GM18498 (cell line): ENCODE measurements at regions not wholly inside any gene's neighbourhood (a gene's known extent, or its start where the extent isn't known, plus 50 kb on each side); places are given as distances from the start of the nearest gene placed in this dataset.

ENCODE experiments used
- ATAC-seq: cut with Tn5 transposase; IDR thresholded peaks from one replicate; pipeline ENCODE4 v1.9.1; 2021; ENCODE audit warnings: mild to moderate bottlenecking, moderate library complexity; ENCODE audit not compliant: unreplicated experiment

DNA sequence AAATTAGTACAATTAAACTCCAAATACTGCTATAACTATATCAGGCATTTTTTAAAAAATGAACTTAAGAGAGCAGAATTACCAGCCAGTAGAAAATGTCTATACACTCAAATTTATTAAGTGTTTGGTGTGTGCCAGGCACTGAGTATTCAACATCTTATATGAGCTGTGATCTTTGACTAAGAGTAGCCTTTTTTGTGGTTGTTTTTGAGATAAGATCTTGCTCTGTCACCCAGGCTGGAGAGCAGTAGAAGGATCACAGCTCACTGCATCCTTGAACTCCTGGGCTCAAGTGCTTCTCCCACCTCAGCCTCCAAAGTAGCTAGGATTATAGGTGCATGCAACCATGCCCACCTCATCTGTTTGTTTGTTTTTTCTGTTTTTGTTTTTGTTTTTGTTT is 102.5 kb upstream of the CELF2 start:
- no peak for ATAC-seq

DNA sequence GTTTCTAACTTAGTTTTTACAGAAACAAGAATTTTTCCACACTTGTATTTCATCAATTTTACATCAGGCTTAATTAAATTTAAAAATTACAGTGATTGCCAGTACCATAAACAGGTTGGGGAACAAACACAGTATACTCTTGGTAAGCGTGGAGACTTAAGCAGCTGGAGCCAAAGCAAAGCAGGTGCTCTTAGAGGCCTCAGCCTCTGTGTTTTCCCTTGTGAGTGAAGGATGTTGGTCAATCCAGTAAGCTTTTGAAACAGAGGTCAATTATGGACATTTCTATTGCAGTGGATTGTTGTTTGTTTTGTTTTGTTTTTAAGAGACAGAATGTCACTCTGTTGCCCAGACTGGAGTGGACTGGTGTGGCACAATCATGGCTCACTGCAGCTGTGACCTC is 100.6 kb upstream of the CELF2 start:
- ATAC-seq, result no peak

DNA sequence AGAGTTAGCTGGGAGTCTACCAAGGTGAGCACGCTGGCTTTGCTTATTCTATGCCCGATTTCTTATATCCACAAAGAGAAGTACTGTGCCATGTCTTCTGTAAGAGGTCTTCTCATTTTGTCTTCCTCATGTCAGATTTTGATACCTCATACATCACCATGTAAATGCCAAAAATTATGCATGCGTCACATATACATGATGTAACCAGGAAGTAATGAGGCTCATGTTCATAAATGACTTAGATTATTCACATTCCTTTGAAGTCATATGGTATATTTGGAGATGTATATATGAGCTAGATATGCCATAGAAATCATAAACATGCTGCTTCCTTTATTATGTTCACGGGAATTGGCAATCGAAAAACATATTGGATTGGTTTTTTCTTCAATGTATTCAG is 97.7 kb upstream of the CELF2 start:
- no peak for ATAC-seq

DNA sequence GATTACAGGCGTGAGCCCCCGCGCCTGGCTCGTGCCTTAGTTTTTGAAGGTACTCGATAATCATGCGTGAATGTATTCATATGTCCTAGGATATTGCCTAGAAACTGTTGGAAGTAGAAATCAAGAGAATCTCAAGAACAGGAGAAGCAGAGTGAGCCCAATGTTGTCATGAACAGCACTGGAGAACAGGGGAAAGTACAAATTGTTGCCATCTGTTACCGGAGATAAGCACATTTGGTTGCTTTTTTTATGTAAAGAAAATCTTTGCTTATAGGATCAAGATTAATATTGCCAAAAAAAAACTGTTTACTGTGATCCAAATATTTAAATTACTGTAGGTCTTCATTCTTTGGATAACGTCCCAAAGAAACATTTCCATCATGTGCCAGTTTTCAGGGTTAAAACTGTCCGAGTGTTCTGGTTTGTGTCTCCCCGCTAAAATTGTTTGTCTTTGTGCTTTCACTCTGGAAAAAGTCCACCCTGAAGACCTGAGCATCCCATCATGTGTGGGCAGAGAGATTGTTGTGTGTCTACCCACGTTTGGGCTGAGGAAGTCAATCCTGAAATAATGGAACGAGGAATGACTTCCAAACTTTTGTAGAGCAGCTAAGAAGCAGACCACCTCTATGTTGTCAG is 95.7 kb upstream of the CELF2 start:
- ATAC-seq, result no peak

DNA sequence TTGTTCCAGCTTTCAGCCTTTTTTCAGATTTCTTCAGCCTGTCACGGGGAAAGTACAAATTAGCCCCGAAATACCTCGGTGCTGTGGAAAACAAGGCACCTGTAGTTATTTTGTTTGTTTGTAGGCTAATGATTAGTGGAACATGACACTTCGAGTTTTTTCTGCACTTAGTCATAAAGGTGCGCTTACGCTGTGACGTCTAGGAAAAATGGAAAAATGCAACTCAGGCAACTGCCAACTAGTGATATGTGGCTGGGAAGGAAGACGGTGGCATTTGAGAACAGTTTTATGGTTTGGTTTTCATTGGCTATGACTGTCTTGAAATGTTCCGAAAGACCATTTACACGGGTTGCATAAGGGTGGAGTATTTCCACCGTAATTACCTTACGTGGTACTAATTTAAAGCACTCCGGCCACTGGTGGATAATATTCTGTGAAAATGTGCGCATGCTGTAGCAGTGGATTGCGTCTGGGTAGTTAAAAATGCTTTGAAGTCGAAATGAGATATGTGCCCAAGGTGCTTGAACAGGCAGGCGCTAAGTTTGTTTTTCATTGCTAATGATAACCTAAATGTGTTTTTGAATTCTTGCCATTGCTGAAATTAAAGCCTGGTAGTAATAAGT is 94.5 kb upstream of the CELF2 start:
- ATAC-seq, result no peak

DNA sequence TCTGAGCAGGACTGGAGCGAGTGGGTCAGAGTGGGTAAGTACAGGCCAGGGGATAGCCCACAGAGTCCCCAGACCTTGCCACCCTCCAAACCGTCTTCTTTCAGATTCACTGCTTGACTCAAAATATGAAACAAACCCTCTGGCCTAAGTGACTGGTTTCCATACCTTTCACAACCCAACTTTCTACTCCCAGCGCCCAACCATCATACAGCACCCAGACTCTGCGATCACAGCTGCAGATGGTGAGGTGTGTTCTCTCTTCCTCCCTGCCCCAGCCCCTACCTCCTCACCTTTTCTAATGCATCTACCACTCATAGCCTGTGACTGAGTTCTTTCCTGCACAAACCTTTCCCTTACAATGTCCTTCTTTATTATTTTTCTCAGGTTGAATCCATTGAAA is 92.0 kb upstream of the CELF2 start:
- no peak for ATAC-seq

DNA sequence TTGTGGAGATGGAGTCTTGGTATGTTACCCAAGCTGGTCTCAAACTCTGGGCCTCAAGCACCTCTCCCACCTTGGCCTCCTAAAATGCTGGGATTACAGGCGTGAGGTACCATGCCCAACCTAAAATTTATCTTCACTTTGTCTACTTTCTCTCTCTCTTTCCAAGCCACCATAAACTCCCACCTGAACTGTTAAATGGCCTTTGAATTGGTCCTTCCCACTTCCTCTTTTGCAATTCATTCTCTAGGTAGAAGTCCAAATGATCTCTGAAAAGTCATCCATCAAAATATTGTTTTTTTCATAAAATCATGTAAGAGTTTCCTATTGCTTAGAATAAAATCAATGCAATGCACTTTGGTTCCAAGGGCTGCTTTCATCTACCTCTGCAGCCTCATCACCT is 90.1 kb upstream of the CELF2 start:
- no peak for ATAC-seq

DNA sequence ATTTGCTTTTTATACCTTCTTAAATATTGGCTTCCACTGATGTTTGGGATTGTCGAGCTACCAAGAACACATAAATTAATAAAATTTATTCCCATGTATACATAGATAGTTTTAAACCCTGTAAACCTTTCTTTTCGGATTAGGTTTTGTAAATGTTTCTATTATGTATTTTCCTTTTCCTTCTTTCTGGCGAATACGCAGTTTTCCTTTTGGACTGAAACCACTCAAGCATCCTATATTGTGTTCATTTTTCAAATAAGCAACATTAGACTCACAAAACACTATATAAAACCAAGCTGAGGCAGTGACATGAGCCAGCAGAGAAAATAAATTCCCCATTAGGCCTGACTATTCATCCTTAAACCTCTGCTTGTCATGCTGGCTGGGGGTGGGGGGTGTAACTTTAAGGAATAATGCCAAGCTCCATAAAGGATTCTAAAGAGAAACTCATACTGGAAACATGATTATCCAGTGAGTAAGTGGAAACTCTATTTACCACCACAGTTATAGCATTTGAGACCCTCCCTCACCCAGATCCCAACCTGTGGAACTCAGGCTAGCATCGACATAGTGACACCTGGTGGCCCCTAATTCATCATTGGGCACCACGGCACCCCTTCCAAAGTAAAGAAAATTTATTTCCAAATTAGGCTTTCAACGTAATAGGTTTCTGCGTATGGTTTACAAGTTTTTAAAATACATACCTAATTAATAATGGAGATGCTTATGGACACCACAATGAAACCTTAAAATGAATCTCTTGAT is 86.5 kb upstream of the CELF2 start:
- no peak for ATAC-seq

DNA sequence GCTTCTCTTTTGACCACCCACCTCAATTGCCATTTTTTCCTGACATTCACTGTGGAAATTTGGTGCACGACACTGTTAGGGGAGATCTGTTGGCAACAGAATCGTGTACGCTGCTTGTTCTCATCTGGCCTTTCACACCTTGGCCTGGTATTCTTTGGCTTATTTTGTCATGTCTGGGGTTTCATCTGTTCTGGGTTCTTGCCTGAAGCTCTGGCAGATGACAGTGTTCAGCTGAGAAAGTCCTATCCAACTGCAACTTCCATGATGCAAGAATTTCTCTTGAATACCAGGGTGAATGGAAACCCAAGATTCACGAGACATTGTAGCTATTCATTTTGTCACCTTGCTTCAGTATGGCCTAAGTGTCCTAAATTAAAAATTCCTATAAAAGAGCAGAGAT is 82.6 kb upstream of the CELF2 start:
- no peak for ATAC-seq

DNA sequence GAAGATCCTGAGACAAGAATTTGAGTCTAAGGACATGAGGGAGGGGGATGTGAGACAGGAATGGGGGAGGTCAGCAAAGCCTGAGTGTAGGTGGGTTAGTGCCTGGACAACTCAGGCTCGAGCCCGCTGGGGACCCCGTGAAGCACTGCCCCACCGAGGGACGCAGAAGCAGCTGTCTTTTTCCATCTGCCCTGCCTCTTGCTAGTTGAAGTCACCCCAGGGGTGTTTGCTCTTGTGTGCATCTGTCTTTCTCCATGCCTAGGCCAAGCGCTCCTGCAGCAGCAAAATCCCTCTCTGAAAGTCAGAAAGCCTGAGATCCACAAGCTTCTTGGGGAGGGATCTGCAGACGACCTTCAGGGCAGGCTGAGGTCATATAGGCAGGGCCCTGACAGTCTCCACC is 79.0 kb upstream of the CELF2 start:
- no peak for ATAC-seq

DNA sequence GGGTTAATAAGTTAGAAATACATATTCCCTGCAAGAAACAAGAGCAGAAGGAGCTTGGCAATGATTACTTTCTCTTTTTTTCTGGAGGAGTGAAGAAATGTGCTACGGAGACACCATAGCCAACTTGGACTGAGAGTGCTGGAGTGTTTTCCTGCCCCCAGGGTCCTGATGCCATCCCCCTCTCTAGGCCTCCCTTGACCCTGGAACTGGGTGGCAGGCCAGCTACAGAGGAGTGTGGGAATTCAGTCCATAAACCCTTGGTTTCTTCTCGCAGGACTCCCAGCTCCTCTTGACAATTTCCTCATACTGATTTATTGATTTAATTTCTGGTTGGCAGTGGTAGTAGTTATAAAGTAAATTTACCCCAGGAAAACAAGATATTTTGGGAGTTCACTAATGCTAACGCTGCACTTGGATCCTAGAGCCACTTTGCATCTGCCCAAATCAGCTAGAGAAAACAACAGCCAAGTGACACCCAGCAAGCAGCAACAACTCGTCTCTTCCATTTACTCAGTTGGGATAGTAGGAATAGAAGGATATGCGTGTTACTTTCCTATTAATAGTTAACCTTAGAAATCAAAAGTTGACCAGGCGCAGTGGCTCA is 76.4 kb upstream of the CELF2 start:
- no peak for ATAC-seq

DNA sequence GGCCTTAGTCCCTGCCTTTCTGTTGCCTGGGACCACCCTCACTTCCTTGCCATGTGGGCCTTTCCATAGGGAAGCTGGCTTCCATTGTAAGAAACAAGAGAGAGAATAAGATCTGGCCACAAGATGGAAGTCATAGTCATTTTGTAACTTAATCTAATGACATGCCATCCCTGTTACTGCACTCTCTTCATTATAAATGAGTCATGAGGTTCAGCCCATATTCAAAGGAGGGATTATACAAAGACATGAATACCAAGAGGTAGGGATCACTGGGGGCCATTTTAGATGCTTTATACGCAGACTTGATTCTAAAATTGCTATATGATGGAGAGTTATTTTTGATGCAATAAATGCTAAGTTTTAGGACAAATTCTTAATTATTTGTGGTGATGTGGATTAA is 75.2 kb upstream of the CELF2 start:
- ATAC-seq, result no peak

DNA sequence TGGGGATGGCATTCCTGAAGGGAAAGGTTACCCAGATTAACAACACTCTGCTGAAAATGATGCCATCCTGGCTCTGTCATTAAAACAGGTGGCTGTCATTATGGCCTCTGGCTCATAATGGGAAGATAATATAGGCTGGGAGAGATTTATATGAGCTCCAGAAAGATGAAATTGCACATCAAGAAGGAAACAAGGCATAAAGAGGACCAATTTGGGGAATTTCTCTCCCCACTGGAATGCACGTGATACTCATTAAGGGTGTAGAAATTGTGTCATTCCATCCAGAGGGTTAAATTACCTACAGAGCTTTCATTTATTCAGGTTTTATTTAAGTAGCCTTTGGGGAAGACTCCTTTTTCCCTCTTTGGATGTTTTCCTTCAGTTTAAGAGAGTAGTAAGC is 71.6 kb upstream of the CELF2 start:
- no peak for ATAC-seq

DNA sequence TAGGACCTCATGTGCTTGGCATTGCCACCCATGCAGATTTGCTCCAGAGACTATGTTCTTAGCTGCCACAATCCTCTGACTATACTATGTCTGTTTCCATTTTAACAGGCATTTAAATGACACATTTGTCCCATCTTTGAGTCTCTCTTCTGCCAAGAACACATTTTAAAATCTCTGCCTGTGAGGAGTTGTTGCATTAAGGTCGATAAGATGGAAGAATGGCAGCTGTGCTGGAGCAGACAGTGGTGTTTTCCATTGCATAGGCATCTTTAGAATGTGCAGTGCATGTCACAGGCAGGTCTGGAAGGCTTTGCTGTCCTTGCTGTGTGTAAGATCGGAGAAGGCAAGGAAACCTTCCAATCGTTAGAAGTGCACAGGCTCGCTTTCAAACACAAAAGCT is 70.9 kb upstream of the CELF2 start:
- no peak for ATAC-seq

DNA sequence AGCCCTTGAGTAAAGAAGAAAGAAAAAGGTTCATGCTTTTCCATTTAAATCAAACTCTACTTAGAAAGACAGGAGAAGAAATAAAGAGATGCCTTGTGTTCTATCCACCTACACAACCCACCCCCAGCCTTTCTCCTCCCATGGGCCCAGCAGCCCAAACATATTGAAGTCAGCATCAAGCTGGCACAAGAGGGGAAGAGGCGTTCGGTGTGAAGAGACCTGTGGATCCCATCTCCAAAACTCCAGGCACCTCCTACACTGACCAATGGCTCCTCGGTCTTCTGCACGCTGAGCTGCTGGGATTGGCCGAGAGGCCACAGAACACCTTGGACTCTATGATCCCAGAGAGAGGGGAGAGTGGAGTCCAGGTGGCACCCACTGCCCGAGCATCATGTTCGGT is 66.0 kb upstream of the CELF2 start:
- no peak for ATAC-seq

DNA sequence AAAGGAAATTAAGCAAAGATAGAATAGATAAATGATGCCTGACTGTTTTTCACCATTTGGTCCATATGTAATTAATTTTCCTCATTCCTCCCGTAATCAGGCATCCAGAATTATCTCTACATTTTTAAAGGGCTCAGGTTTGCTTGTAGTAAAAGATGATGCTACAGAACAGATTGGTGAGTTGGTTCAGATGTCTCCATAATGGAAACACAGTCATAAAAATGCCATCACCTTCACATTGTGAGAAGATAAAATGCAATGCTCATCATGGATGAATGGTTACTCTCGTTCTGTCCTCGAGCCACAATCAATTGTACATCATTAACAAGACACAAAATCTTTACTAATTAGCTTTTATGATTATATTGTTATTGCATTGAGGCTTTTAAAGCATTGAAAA is 64.9 kb upstream of the CELF2 start:
- no peak for ATAC-seq

DNA sequence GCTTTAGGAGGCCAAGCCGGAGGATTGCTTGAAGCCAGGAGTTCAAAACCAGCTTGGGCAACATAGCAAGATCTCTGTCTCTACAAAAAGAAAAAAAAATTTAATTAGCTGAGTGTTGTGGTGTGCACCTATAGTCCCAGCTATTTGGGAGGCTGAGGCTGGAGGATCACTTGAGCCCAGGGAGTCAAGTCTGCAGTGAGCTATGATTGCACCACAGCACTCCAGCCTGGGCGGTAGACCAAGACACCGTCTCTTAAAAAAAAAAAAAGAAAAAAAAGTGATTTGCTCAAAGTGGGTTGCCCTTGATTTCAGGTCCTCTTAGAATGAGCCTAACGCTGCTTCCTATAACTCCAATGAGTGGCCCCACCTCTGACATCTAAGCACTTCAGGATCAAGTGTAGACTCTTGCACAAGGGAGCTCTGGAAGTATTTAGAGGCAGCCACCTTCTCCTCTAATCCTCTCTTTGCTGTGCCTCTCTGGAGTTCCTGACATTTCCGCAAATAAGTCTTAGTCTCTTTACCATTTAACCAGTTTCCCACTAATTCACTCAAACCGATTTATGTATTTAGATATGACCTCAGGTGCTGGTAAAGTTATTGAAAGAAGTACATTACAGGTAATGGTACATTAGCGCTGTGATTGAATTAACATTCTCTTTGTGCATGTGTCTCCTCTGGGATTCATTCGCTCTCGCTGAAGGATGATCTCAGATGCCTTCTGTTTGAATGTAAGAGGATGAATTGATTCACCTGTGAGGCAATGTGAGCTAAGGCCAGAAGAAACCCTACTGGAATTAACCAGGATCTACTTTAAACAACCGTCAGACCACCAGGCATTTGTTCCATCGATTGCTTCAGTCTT is 60.8 kb upstream of the CELF2 start:
- no peak for ATAC-seq

DNA sequence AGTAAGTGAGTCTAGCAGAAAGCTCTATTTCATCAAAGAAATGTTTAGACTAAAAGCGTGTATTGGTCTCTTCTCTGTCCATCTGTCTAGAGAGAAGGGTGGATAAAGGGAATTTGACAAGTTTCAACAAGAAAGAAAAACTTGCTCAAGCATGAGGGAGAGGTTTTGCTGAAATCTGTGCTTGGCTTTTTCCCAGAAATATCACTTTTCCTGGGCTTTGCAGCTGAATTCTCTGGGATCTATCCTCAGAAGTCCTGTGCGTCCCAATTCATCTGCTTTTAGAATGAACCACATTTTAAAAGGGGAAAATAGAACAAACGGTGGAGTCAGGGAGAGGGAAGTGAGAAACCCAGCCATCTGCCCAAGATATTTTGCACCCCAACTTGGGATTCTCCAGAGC is 59.6 kb upstream of the CELF2 start:
- no peak for ATAC-seq

DNA sequence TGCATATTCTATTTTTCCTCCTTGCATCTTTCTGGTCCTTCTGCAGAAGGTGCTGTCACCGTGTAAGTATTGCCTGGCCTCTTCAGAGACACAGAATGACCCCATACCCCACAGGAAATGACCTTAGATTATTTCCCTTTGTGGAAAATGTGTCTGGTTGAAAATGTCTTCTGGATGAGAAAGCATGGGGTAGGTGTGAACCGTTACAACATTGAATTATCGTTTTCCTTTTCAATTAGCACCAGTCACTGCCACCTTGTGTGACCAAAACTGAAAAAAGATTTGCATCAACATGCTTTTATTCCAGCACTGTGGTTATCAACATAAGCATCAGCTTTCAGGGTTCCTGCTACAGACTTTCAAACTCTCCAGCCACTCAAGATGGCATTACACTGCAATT is 58.0 kb upstream of the CELF2 start:
- ATAC-seq, result peak; percentile 92

DNA sequence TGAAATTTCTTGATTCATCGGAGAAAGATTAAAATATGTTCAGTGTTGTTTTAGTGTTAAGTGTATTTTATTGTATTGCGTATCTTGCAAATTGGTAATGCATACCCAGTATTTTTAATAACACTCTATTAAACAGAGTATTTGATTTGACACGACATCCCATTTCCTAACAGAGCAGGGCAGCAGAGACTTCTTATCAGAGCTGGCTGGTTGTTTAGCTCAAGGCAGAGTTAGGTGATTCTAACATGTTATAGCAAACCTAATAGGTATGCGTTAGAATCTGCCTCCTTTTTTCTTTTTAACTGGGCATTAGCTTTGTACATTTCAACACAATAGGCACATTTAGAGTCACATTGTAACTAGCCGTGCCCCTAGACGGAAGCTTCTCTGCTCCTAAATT is 57.1 kb upstream of the CELF2 start:
- no peak for ATAC-seq

DNA sequence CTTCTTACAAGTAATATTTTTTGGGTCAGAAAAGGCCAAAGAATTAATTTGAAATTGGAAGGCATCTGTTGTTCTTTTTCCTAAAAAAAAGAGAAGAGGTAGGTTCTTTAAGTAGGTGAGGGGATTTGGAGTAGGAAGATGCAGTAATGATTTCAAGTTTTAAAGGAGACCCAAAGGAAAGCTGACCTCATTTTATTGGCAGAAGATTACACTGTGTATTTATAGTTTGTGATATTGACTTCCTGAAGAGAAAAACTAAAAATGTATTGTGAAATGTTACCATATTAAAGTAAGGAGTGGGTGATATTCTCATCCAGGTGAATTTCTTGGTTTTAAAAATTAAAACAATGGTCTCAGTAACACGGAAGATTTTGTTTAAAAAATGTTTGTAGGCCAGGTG is 56.6 kb upstream of the CELF2 start:
- ATAC-seq, result no peak
